NT2/D1 (cell line): ENCODE measurements at regions not wholly inside any gene's neighbourhood (a gene's known extent, or its start where the extent isn't known, plus 50 kb on each side); places are given as distances from the start of the nearest gene placed in this dataset.

Source experiments
- DNase-seq: peaks from one replicate; pipeline ENCODE4 v3.0.0-alpha.2; 2011; ENCODE audit warnings: low read depth, low spot score
- H3K27me3 ChIP-seq: 2 replicates; pipeline ENCODE4 v1.6.0; 2011; ENCODE audit warnings: mild to moderate bottlenecking; ENCODE audit not compliant: insufficient read length, insufficient read depth
- H3K36me3 ChIP-seq: 2 replicates; pipeline ENCODE4 v1.6.1; 2011; ENCODE audit warnings: mild to moderate bottlenecking, low read length, mixed read lengths; ENCODE audit not compliant: insufficient read depth, insufficient read length
- H3K4me1 ChIP-seq: 2 replicates; pipeline ENCODE4 v1.5.1; 2011; ENCODE audit not compliant: insufficient read depth, insufficient read length
- H3K4me3 ChIP-seq: 2 replicates; pipeline ENCODE4 v1.5.1; 2011; ENCODE audit warnings: low read depth; ENCODE audit not compliant: insufficient read length
- H3K9ac ChIP-seq: 2 replicates; pipeline ENCODE4 v1.6.0; 2011; ENCODE audit warnings: low read depth; ENCODE audit not compliant: insufficient read length
- H3K9me3 ChIP-seq: 2 replicates; pipeline ENCODE4 v1.5.1; 2011; ENCODE audit warnings: mild to moderate bottlenecking, low read length; ENCODE audit not compliant: insufficient read depth
- SUZ12 ChIP-seq: IDR thresholded peaks from 2 replicates; pipeline ENCODE4 v1.6.1; 2011; ENCODE audit not compliant: insufficient read length, insufficient read depth; ENCODE audit errors: extremely low read depth
- YY1 ChIP-seq: IDR thresholded peaks from 2 replicates; pipeline ENCODE4 v1.6.1; 2011; ENCODE audit not compliant: insufficient read length, insufficient read depth
- ZNF274 ChIP-seq: IDR thresholded peaks from 2 replicates; pipeline ENCODE4 v1.6.1; 2011; ENCODE audit warnings: mild to moderate bottlenecking, low read depth, low read length

DNA sequence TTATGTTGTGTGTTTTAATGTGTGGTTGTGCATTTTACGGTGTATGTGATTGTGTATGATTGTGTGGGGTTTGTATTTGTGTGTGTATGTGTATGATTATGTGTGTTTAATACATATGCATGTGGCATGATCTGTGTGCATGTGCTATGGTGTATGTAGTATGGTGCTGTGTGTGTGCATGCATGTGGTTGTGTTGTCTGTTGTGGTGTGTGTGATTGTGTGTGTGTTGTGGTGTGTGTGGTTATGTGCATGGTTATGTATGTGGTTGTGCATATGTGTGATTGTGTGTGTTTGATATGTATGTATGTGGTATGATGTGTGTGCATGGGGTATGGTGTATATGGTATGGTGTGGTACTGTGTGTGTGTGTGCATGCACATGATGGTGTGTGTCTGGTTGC lies 148.1 kb upstream of the AGAP1 start:
- Histone ChIP-seq H3K4me3 (no peak overlapping the region), H3K9ac (no peak overlapping the region), H3K36me3 (no peaks in the 10 kb centered on the region), H3K9me3 (no peaks in the 10 kb centered on the region; the same call in 1 of the 2 replicates), H3K4me1 (no peaks in the 10 kb centered on the region), H3K27me3 (no peaks in the 10 kb centered on the region)
- DNase-seq, result no peak
- TF ChIP-seq ZNF274 (no peak), SUZ12 (no peak), YY1 (no peak)

DNA sequence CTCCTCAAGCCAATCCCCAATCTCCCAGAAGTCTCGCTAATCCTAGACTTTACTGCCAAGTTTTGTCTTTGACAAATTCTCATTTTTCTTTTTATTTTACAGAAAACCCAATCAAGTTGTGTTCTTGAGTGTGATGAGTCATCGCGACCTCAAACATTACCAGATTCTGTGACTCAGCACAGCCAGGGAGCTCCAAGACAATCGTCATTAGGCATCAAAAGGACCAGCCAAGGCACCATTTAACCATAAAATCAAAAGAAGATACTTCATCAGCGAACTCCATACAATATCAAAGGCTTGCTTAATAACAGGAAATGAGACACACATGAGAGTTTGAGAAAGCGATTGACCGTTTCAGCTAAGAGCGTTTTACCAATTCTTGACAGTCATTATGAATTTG lies 146.2 kb upstream of the AGAP1 start:
- DNase-seq, result no peak
- Histone ChIP-seq H3K9ac (no peak overlapping the region), H3K27me3 (no peaks in the 10 kb centered on the region), H3K9me3 (no peaks in the 10 kb centered on the region; the same call in 1 of the 2 replicates), H3K4me1 (no peaks in the 10 kb centered on the region), H3K36me3 (no peaks in the 10 kb centered on the region), H3K4me3 (no peak overlapping the region)
- TF ChIP-seq ZNF274 (no peak), SUZ12 (no peak), YY1 (no peak)

DNA sequence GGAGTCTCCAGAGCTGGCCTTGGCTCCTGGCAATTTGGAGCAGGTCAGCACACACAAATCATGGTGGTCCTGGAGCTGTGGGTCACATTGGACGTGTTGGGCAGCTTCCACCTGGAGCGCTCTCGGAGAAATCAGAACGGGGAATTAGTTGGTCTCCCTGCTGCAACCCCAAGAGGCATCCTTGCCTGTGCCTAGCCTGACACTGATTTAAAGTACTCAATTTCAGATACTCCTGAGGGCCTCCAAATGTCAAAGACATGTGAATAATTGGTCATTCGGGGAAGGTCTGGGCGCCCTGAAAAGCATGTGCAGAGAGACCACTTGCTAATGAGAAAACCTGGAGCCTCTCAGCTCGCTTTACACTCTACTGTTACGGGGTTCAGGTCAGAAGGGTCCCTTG lies 145.5 kb upstream of the AGAP1 start:
- Histone ChIP-seq H3K9ac (no peak overlapping the region), H3K27me3 (no peaks in the 10 kb centered on the region), H3K4me1 (no peaks in the 10 kb centered on the region), H3K9me3 (no peaks in the 10 kb centered on the region), H3K36me3 (no peaks in the 10 kb centered on the region), H3K4me3 (no peak overlapping the region)
- DNase-seq, result no peak
- TF ChIP-seq YY1 (no peak), SUZ12 (no peak), ZNF274 (no peak)

DNA sequence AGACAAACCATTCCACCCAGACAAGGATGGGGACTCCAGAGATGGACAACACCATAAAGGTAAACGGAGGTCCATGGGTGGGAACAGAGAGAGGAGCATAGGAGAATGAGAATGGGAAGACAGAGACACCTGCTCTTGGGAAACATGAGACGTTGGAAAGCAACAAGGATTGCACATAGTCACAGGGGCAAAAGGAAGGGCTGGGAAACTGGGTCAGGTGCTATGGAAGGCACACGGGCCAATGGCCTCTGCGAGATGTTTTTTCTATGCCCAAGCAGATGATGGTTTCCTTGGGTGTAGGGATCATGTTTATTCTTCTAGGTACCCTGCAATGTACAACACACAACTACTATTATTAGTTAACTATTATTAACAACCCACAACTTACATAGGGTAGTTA lies 143.6 kb upstream of the AGAP1 start:
- Histone ChIP-seq H3K4me3 (no peak overlapping the region), H3K9me3 (no peaks in the 10 kb centered on the region), H3K9ac (no peak overlapping the region), H3K36me3 (no peaks in the 10 kb centered on the region), H3K27me3 (no peaks in the 10 kb centered on the region), H3K4me1 (no peaks in the 10 kb centered on the region)
- TF ChIP-seq ZNF274, result no peak
- TF ChIP-seq SUZ12, result no peak
- TF ChIP-seq YY1, result no peak
- DNase-seq, result no peak

DNA sequence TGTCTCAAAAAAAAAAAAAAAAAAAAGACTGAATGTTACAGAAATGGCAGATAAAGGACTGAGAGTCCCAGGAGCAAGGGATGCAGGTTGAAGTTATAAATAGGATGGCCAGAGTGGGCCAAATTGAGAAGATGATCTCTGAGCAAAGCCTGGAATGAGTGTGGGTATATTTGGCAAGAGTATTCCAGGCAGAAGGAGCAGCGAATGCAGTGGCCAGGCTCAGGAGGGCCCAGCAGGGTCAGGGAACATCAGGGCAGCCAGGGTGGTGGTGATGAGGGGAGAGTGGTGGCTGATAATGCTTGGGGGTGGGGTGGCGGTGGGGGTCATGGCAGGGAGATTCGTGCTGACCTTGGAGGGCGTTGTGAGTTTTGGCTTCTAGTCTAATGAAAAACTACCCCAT lies 141.3 kb upstream of the AGAP1 start:
- Histone ChIP-seq H3K9ac (no peak overlapping the region), H3K36me3 (no peaks in the 10 kb centered on the region), H3K27me3 (no peaks in the 10 kb centered on the region), H3K4me3 (no peak overlapping the region), H3K9me3 (no peaks in the 10 kb centered on the region), H3K4me1 (no peaks in the 10 kb centered on the region)
- DNase-seq, result no peak
- TF ChIP-seq SUZ12, result no peak
- TF ChIP-seq YY1, result no peak
- TF ChIP-seq ZNF274, result no peak

DNA sequence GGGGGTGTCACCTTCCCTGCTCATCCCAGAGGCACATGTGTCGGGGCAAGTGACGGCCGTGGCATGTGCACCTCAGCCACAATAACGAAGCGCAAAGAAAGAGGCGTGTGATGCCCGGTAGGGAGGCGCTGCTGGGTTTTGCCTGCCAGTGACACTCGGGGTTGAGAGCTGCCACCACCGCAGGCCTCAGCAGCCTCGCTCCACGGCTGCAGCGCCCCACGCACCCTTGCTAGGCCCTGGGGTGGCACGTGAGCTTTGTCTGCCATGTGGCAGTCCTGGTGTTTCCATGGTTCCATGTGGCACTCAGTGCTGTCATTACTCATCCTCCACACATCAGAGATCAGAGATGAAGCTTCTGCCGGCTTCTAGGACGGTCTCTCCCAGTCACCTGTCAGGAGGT lies 136.0 kb upstream of the AGAP1 start:
- no peaks in the 10 kb centered on the region for H3K4me1 ChIP-seq
- no peak for DNase-seq
- H3K9me3 ChIP-seq, result no peaks in the 10 kb centered on the region
- TF ChIP-seq ZNF274, result no peak
- no peak for TF ChIP-seq SUZ12
- no peak for TF ChIP-seq YY1
- no peak overlapping the region for H3K4me3 ChIP-seq
- no peak overlapping the region for H3K9ac ChIP-seq
- H3K27me3 ChIP-seq, result peaks cover 3% of the 10 kb centered on the region
- H3K36me3 ChIP-seq, result no peaks in the 10 kb centered on the region

DNA sequence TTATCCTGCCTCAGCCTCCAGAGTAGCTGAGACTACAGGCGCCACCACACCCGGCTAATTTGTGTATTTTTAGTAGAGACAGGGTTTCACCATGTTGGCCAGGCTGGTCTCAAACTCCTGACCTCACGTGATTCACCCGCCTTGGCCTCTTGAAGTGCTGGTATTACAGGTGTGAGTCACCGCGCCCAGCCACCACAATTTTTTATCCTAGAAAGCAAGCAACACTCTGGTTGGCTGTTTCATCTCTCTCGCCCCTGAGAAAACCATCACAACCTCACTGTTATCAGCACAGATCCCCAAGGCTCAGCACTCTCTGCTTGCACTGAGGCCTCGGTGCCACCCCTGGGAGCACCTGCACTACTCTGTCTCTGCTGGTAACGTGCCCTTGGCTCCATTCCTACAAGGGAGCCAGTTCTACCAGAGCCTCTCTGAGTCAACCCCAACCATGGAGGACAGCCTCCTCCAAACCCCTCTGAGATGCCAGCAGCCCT lies 134.8 kb upstream of the AGAP1 start:
- Histone ChIP-seq H3K36me3 (no peaks in the 10 kb centered on the region), H3K4me3 (no peak overlapping the region), H3K4me1 (no peaks in the 10 kb centered on the region), H3K9ac (no peak overlapping the region), H3K9me3 (no peaks in the 10 kb centered on the region), H3K27me3 (peaks cover 3% of the 10 kb centered on the region)
- DNase-seq, result no peak
- TF ChIP-seq YY1, result no peak

DNA sequence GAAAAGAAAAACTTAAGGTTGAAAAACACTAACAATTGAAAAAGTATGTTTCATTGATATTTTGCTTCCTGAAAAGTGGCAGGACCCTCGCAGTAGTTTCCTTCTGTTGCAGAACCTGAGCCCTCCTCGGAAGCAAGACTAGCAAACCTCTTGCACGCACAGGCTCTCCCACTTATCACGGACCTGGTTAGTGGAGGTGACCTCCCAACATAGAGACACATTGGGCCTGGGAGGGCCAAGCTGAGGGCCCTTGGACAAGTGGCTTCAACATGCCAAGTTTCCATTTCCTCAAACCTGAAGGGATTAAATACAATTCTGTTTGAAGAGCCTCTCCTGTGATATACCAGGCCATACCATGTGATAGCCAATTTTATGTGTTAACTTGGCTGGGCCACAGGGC lies 133.4 kb upstream of the AGAP1 start:
- Histone ChIP-seq H3K4me1 (no peaks in the 10 kb centered on the region), H3K9ac (no peak overlapping the region), H3K4me3 (no peak overlapping the region), H3K36me3 (no peaks in the 10 kb centered on the region), H3K9me3 (no peaks in the 10 kb centered on the region), H3K27me3 (peaks cover 3% of the 10 kb centered on the region)
- no peak for TF ChIP-seq YY1
- no peak for TF ChIP-seq ZNF274
- no peak for TF ChIP-seq SUZ12
- DNase-seq, result no peak
